ENCODE measurements at regions not wholly inside any gene's neighbourhood (a gene's known extent, or its start where the extent isn't known, plus 50 kb on each side); places are given as distances from the start of the nearest gene placed in this dataset.

DNA sequence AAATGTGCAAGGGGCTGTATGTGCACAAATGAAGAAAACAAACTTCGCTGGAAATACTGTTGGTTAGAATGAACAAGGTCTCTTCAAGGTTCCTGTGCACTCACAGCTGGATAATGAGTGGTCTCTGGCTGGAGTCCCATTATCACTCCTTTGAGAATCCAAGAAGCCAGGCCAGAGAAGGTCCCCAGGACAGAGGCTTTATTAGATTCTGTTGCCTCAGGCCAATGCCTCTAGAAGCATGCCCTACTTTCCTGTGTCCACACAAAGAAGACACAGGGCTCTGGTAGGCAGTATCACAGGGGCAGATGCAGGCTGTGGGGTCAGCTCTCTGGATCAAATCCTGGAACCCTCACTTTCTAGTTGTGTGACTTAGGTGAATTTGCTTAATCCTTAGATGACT, 384.7 kb downstream of the GRIN2B start:
- no peaks in the 10 kb centered on the region for H3K27me3 ChIP-seq (ENCODE audit: control insufficient read depth in 3 of 3, insufficient read depth in 3 of 3, low read length in 2 of 3)
- WGBS, 2 donors, result 70 to 85% methylated on average over 1 of the region's 1 CpG
- peaks cover 0 to 1% (median 0%) of the 10 kb centered on the region in 4 donors for H3K9me3 ChIP-seq (ENCODE audit: control insufficient read depth in 4 of 4, insufficient read depth in 3 of 4, low read length in 3 of 4)
- no peak overlapping the region for H3K27ac ChIP-seq (ENCODE audit: low read depth in 1 of 2, low read length in 1 of 2)
- DNase-seq (peak in 2 of 3 donors; percentile 13 to 16), ATAC-seq (ENCODE audit: insufficient read depth, low FRiP score) (no peak)
- no peaks in the 10 kb centered on the region for H3K36me3 ChIP-seq (ENCODE audit: control insufficient read depth in 4 of 4, insufficient read depth in 4 of 4, low read length in 4 of 4)
- peaks cover 0 to 7% (median 0%) of the 10 kb centered on the region in 5 donors for H3K4me1 ChIP-seq (ENCODE audit: control insufficient read depth in 5 of 5, insufficient read depth in 5 of 5, low read length in 5 of 5)
- H3K9ac ChIP-seq (ENCODE audit: insufficient read depth in 1 of 2, low read length in 2 of 2), result no peak overlapping the region
- H3K4me3 ChIP-seq, result no peak overlapping the region
- TF ChIP-seq, protein P1, sequence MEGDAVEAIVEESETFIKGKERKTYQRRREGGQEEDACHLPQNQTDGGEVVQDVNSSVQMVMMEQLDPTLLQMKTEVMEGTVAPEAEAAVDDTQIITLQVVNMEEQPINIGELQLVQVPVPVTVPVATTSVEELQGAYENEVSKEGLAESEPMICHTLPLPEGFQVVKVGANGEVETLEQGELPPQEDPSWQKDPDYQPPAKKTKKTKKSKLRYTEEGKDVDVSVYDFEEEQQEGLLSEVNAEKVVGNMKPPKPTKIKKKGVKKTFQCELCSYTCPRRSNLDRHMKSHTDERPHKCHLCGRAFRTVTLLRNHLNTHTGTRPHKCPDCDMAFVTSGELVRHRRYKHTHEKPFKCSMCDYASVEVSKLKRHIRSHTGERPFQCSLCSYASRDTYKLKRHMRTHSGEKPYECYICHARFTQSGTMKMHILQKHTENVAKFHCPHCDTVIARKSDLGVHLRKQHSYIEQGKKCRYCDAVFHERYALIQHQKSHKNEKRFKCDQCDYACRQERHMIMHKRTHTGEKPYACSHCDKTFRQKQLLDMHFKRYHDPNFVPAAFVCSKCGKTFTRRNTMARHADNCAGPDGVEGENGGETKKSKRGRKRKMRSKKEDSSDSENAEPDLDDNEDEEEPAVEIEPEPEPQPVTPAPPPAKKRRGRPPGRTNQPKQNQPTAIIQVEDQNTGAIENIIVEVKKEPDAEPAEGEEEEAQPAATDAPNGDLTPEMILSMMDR (IDR thresholded peaks at IDR 0.05; ENCODE audit: control extremely low read depth, extremely low read depth), result no peak

GRCh38 chr12:13595536-13596443, 385.6 kb downstream of the GRIN2B start:
- TF ChIP-seq, protein P1 (IDR thresholded peaks at IDR 0.05; ENCODE audit: control extremely low read depth, extremely low read depth), result no peak
- peak; percentile 36 to 64 (median 52) for DNase-seq
- H3K9me3 ChIP-seq (ENCODE audit: control insufficient read depth in 4 of 4, insufficient read depth in 3 of 4, low read length in 3 of 4), result peaks cover 0 to under 1% (median 0%) of the 10 kb centered on the region in 4 donors
- peaks cover 0 to 7% (median 0%) of the 10 kb centered on the region in 5 donors for H3K4me1 ChIP-seq (ENCODE audit: control insufficient read depth in 5 of 5, insufficient read depth in 5 of 5, low read length in 5 of 5)
- ATAC-seq (ENCODE audit: insufficient read depth, low FRiP score), result no peak
- H3K9ac ChIP-seq (ENCODE audit: insufficient read depth in 1 of 2, low read length in 2 of 2), result no peak overlapping the region
- WGBS, 2 donors, result 82 to 94% methylated on average over 2 of the region's 2 CpGs
- H3K27me3 ChIP-seq (ENCODE audit: control insufficient read depth in 3 of 3, insufficient read depth in 3 of 3, low read length in 2 of 3), result no peaks in the 10 kb centered on the region
- H3K36me3 ChIP-seq (ENCODE audit: control insufficient read depth in 4 of 4, insufficient read depth in 4 of 4, low read length in 4 of 4), result no peaks in the 10 kb centered on the region
- no peak overlapping the region for H3K4me3 ChIP-seq
- H3K27ac ChIP-seq (ENCODE audit: low read depth in 1 of 2, low read length in 1 of 2), result no peak overlapping the region

GRCh38 chr12:13594731-13595514, 386.5 kb downstream of the GRIN2B start:
- H3K9me3 ChIP-seq (ENCODE audit: control insufficient read depth in 4 of 4, insufficient read depth in 3 of 4, low read length in 3 of 4), result no peaks in the 10 kb centered on the region
- H3K9ac ChIP-seq (ENCODE audit: insufficient read depth in 1 of 2, low read length in 2 of 2), result no peak overlapping the region
- H3K27me3 ChIP-seq (ENCODE audit: control insufficient read depth in 3 of 3, insufficient read depth in 3 of 3, low read length in 2 of 3), result no peaks in the 10 kb centered on the region
- H3K4me1 ChIP-seq (ENCODE audit: control insufficient read depth in 5 of 5, insufficient read depth in 5 of 5, low read length in 5 of 5), result peaks cover 0 to 7% (median 0%) of the 10 kb centered on the region in 5 donors
- no peak overlapping the region for H3K27ac ChIP-seq (ENCODE audit: low read depth in 1 of 2, low read length in 1 of 2)
- 82 to 92% methylated on average over 5 of the region's 5 CpGs for WGBS, 2 donors
- no peak overlapping the region for H3K4me3 ChIP-seq
- DNase-seq (no peak), ATAC-seq (ENCODE audit: insufficient read depth, low FRiP score) (no peak)
- TF ChIP-seq, protein P1 (IDR thresholded peaks at IDR 0.05; ENCODE audit: control extremely low read depth, extremely low read depth), result no peak
- H3K36me3 ChIP-seq (ENCODE audit: control insufficient read depth in 4 of 4, insufficient read depth in 4 of 4, low read length in 4 of 4), result no peaks in the 10 kb centered on the region
